ENCODE measurements at regions not wholly inside any gene's neighbourhood (a gene's known extent, or its start where the extent isn't known, plus 50 kb on each side); places are given as distances from the start of the nearest gene placed in this dataset.

- in situ Hi-C loops (cut with HindIII; ENCODE audit: low pct_ligation_motif_present, low sequenced_read_pairs) = no loop called here
- no peak overlapping the region for H3K4me3 ChIP-seq (ENCODE audit: low read depth, low read length)
- H3K27ac ChIP-seq = peak overlapping the region; percentile 76
- TF ChIP-seq CTCF (IDR thresholded peaks at IDR 0.05; ENCODE audit: low read depth, low read length, missing control alignments) = no peak
- DNase-seq = peak; percentile 32
- no peaks in the 10 kb centered on the region for H3K27me3 ChIP-seq (replicated peaks)
- no peaks in the 10 kb centered on the region for H3K36me3 ChIP-seq (replicated peaks)
These were observed 753.3 kb upstream of the MARCKS start for GRCh38 chr6:113103634-113104361.

- peak overlapping the region; percentile 76 for H3K27ac ChIP-seq
- no peak overlapping the region for H3K4me3 ChIP-seq (ENCODE audit: low read depth, low read length)
- H3K27me3 ChIP-seq (replicated peaks) = no peaks in the 10 kb centered on the region
- DNase-seq = no peak
- in situ Hi-C loops (cut with HindIII; ENCODE audit: low pct_ligation_motif_present, low sequenced_read_pairs) = no loop called here
- no peaks in the 10 kb centered on the region for H3K36me3 ChIP-seq (replicated peaks)
- TF ChIP-seq CTCF (IDR thresholded peaks at IDR 0.05; ENCODE audit: low read depth, low read length, missing control alignments) = no peak
These were observed 752.6 kb upstream of the MARCKS start for GRCh38 chr6:113104541-113104940.

- TF ChIP-seq CTCF (IDR thresholded peaks at IDR 0.05; ENCODE audit: low read depth, low read length, missing control alignments) = no peak
These were observed 752.2 kb upstream of the MARCKS start for GRCh38 chr6:113104951-113105350.

GRCh38 chr6:113110211-113110610 is 746.9 kb upstream of the MARCKS start:
- in situ Hi-C loops (cut with HindIII; ENCODE audit: low pct_ligation_motif_present, low sequenced_read_pairs) = no loop called here
- Histone ChIP-seq H3K27me3 (replicated peaks) (no peaks in the 10 kb centered on the region), H3K36me3 (replicated peaks) (no peaks in the 10 kb centered on the region), H3K27ac (no peak overlapping the region), H3K4me3 (ENCODE audit: low read depth, low read length) (no peak overlapping the region)
- DNase-seq = no peak
- TF ChIP-seq CTCF (IDR thresholded peaks at IDR 0.05; ENCODE audit: low read depth, low read length, missing control alignments) = no peak

More at GRCh38 chr6:113104951-113105350, 752.2 kb upstream of the MARCKS start:
- Histone ChIP-seq H3K4me3 (ENCODE audit: low read depth, low read length) (no peak overlapping the region), H3K27me3 (replicated peaks) (no peaks in the 10 kb centered on the region), H3K36me3 (replicated peaks) (no peaks in the 10 kb centered on the region), H3K27ac (no peak overlapping the region)
- in situ Hi-C loops (cut with HindIII; ENCODE audit: low pct_ligation_motif_present, low sequenced_read_pairs) = no loop called here
- DNase-seq = no peak

- Histone ChIP-seq H3K27me3 (replicated peaks) (no peaks in the 10 kb centered on the region), H3K4me3 (ENCODE audit: low read depth, low read length) (no peak overlapping the region), H3K27ac (no peak overlapping the region), H3K36me3 (replicated peaks) (no peaks in the 10 kb centered on the region)
- no peak for DNase-seq
- no peak for TF ChIP-seq CTCF (IDR thresholded peaks at IDR 0.05; ENCODE audit: low read depth, low read length, missing control alignments)
- in situ Hi-C loops (cut with HindIII; ENCODE audit: low pct_ligation_motif_present, low sequenced_read_pairs) = no loop called here
These were observed 745.6 kb upstream of the MARCKS start for GRCh38 chr6:113111550-113111949.

- no peaks in the 10 kb centered on the region for H3K27me3 ChIP-seq (replicated peaks)
- H3K4me3 ChIP-seq (ENCODE audit: low read depth, low read length) = no peak overlapping the region
- no peak for DNase-seq
- no peaks in the 10 kb centered on the region for H3K36me3 ChIP-seq (replicated peaks)
- TF ChIP-seq CTCF (IDR thresholded peaks at IDR 0.05; ENCODE audit: low read depth, low read length, missing control alignments) = no peak
- H3K27ac ChIP-seq = no peak overlapping the region
- in situ Hi-C loops (cut with HindIII; ENCODE audit: low pct_ligation_motif_present, low sequenced_read_pairs) = no loop called here
These were observed 745.1 kb upstream of the MARCKS start for GRCh38 chr6:113112086-113112485.
